HG03460 (cell line): ENCODE measurements at regions not wholly inside any gene's neighbourhood (a gene's known extent, or its start where the extent isn't known, plus 50 kb on each side); places are given as distances from the start of the nearest gene placed in this dataset.
"Not testable (repeated sequence)": the region's sequence is repeated elsewhere in the genome, so short reads cannot be mapped to it uniquely, and the experiment has no call there.

Experiments
- ATAC-seq: cut with Tn5 transposase; IDR thresholded peaks from one replicate; pipeline ENCODE4 v1.9.1; 2021; ENCODE audit not compliant: unreplicated experiment

DNA sequence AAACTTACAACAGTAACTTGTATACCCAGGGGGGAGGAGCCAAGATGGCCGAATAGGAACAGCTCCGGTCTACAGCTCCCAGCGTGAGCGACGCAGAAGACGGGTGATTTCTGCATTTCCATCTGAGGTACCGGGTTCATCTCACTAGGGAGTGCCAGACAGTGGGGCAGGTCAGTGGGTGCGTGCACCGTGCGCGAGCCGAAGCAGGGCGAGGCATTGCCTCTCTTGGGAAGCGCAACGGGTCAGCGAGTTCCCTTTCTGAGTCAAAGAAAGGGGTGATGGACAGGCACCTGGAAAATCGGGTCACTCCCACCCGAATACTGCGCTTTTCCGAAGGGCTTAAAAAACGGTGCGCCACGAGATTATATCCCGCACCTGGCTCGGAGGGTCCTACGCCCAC lies 278.8 kb downstream of the FAM47B start:
- ATAC-seq: not testable (repeated sequence)

DNA sequence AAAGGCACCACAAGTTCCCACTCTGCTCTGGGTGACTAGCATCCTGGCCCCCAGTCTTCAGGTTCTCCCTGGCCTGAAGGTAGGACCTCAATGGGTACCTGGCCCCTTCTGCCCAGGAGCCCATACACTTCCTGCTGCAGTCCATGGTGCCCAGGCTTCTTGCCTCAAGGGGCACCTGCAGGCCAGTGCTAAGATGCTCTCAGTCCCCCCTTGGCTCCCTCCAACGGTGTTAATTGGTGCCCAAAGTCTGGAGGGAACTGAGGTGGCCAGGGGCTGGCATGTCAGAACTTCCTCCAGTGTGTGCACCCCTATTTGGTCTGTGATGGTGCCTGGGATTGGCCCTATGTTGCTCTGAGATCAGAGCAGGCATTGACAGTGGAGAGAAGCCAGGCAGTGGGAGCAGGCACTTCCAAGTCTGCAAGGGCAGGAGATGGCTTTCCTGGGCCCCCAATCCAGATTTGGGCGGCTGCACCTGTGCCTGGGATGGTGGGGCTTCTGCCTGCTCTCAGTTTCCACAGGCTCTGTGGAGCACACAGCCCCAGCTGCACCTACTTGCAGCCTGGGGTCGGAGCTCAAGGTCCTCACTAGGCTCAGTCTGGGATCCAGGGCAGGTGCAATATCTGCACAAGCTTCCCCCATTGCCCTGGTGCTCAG lies 301.6 kb downstream of the FAM47B start:
- ATAC-seq: no peak

DNA sequence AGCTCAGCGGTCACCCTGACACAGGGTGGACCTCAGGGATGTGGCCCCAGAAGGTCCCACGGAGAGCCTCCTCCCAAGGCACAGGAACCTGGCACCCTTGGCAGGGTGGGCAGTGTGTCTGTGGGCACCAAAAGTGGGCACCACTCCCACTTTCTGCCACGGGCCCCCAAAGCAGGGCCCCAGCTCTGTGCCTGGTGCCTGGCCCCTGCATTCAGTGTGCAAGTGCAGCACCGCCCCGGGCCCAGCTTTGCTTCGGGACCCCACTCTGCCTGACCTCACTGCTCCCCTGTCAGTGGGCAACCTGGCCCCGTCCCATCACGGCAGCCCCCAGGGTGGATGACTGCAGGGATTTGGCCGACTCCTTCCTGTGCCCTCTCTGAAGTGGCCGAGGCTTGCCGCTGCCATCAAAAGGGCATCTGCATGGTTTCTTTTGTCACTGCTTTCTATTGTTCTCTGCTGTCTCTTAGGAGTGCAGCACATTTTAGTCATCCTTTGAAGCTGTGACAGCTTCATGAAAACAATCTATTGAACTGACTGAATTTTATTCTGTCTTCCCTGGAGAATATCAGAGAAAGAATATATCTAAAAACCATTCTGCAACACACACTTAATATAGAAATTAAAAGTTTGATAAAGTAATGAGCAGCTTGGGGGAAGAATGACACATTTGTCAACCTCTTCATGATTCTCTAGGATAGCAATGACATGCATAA lies 302.4 kb downstream of the FAM47B start:
- no peak for ATAC-seq

DNA sequence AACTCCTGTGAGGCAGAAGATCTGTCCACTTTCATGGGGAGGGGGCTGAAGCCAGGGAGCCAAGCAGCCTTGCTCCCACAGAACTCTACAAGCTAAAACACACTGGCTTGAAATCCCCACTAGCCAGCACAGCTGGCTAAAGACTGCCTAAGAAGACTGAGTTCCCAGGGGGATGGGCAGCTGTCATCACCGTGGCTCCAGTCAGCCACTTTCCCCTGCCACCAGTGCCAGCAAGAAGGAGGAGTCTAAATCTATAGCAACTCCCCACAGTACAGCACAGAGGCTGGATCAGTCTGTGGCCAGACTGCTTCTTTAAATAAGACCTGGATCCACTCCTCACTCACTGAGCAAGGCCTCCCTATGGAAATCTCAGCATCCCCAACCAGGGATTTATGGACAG lies 308.6 kb downstream of the FAM47B start:
- no peak for ATAC-seq

DNA sequence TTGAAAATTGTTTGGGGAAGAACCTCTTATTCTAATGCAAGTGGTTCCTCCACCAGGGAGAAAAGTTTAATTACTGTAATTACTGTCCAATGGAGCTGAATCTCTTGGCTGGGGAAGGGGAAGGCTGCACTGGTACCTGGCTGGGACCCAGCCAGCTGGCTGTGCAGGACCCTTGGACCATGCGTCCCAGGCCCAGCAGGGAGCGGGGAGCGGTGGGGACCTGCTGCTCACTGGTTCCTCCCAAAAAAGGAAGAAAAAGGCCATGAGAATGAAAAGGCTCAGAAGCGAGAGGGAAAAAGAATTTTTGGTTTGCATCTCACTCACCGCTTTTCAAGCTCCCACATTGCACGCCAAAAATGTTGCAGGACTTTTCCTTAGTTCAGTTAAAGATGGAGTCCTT lies 333.5 kb downstream of the FAM47B start:
- no peak for ATAC-seq

DNA sequence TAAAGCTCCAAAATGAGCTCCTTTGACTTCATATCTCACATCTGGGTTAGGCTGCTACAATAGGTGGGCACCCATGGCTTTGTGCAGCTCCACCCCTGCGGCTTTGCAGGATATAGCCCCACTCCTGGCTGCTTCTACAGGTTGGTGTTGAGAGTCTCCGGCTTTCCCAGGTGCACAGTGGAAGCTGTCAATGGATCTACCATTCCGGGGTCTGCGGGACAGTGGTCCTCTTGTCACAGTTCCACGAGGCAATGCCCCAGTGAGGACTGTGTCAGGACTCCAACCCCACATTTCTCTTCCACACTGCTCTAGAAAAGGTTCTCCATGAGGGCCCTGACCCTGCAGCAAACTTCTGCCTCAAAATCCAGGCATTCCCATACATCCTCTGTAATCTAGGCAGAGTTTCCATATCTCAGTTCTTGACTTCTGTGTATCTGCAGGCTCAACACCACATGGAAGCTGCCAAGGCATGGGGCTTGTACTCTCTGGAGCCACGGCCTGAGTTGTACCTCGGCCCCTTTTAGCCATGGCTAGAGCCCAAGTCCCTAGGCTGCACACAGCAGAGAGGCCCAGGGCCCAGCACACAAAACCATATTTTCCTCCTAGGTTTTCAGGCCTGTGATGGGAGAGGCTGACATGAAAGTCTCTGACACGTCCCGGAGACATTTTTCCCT lies 342.8 kb downstream of the FAM47B start:
- ATAC-seq: no peak

DNA sequence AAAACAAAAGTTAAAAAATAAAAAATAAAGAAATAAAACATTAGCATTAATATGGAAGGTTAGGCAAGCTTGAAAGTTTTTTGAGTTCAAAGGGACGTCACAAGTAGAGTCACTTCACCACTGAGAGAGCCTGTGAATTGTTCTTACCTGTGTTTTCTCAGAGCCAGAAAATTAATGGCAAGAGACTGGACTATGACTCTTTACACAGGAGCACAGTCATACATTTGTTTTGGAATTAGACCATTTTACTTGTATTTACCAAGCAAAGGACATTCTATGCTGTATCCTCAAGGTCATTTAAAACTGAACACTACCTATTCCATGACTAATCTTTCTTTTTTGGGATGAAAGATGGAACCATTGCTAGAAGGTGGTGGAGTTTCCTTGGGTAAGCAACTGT lies 346.1 kb downstream of the FAM47B start:
- ATAC-seq: no peak

DNA sequence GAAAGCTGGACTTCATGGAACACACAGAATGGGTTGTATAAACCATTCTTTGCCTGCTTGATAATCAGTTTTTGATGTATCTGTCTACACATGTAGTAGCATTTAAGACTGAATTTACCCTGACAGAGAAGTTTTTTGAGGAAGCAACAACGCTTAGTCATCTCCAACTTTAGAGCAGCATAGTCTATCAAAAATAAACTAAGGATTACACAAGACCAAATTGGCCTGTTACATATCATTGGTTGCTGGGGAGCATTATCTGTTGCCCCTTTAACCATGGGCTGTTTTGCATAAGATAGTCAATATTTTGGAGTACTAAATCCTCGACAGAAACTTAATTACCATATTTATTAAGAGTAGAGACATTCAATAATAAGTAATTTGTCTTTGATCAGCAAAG lies 347.4 kb downstream of the FAM47B start:
- no peak for ATAC-seq

DNA sequence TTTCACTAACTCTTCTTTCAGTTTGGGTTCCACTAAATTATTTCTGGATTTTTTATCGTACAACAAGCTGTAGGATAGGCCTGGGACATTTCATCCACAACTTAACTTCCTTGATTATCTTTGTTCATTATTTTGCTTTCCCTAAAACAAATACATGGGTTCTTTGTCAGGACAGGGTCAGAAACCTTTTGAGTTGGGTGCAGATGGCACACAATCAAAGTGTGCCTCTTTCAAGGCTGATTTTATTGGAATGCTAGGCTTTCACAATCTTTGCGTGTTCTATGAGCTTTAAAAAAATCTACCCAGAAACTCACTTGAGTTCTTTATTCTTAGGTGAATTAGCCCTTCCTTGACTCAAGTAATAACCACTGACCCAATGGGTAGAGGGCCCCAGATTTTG lies 348.4 kb downstream of the FAM47B start:
- no peak for ATAC-seq

DNA sequence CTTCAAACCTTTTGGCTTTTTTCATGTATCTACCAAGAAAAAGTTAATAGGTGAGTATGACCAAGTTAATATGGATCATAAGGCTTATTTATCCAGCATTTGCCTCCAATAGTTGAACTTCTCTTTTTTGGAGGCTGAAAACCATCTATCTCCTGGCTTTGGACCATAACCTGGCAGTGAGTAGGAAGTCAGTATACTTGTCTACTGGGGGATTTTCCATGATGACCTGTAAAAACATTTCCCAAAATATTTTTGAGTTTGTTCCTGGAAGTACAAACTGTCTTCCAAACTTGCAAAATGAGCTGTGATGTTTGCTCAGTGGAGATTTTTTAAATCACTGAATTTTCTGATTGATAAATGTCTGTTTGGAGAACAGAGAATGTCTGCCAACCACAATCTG lies 349.9 kb downstream of the FAM47B start:
- ATAC-seq: no peak

DNA sequence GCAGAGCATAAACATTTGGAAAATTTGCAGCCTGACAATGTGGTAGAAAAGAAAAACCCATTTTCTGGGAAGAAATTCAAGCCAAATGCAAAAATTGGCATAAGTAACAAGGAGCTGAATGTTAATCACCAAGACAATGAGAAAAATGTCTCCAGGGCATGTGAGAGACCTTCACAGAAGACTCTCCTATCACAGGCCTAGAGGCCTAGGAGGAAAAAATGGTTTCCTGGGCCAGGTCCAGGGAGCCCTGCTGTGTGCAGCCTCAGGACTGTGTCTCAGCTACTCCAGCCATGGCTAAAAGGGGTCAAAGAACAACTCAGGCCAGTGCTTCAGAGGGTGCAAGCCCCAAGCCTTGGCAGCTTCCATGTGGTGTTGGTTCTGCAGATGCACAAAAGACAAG lies 362.4 kb downstream of the FAM47B start:
- not testable (repeated sequence) for ATAC-seq

DNA sequence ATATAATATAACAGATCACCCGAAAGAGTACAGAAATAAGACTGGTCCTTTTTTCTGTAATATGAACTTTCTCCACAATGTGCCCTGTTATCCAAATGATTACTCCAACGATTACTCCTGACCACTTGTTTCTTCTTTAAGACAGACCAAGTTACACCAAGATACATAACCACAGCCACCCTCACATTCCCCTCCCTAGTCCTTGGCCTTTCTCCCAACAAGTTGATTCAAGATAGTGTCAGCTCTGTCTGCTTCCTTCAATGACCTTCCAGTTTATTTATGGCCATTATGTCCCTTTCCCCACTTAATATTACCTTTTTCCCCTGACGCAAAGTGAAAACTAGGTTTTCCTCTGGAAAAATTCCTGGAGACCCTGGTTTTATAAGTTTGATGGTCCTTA lies 397.2 kb downstream of the FAM47B start:
- ATAC-seq: no peak

DNA sequence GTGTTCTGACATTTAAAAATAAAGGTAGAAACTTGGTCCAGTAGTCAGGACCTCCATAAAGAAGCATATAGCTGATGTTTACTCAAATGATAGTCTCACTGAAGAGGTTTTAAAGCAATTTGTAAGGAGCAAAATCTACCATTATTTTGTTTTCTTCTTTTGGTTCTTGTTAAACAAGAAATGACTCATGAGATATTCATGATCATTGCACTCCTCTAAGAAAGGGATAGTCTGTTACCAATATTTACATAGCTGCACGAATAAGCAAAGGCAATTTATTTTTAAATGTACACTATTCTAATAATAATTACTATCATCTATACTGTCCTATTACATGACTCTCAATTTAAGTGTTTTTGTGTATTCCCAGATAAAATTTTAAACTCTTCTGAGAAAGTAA lies 397.9 kb downstream of the FAM47B start:
- no peak for ATAC-seq

DNA sequence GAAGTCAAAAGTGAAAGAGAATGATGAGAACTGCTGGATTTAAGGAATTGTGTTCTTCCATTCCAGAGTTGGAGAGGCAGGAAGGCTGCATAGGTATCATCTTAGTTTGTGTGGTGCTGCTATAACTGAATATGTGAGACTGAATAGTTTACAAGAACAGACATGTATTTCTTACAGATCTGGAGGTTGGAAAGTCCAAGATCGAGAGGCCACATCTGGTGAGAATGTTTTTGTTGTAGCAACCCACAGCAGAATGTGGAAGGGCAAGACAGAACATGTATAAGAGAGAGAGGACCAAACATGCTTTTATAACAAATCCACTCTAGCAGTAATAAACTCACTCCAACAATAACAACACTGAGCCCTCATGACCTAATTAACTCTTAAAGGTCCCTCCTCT lies 408.6 kb downstream of the FAM47B start:
- no peak for ATAC-seq

DNA sequence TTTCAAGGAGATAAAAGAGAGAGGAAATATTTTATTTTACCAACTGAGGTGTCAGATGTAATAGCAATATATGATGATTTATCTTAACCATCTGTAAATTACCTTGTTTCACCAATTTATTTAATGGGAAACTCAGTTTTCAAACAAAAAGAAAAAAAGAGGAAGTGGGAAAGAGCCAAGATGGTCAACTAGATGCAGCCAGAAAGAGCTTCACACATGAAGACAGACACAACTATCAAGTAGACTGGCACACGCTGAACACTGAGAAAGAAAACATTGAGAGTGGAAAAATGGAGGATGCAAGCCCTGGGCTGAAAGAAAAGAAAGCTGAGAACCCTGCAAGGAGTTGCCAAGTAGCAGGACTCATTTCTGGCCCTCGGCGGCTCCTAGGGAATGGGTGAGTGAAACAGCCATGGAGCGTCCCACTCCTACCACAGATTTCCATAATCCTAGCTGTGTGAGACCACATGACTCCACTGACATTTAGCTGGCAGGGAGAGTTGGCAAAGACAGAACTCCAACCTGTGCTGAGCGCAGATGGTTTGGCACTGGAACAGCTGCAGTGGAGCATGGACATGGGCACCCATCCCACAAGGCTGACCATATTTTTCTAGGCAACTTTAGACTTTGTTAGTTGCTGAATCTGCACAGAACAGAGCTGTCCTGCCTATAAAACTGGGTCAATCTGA lies 409.3 kb downstream of the FAM47B start:
- no peak for ATAC-seq

DNA sequence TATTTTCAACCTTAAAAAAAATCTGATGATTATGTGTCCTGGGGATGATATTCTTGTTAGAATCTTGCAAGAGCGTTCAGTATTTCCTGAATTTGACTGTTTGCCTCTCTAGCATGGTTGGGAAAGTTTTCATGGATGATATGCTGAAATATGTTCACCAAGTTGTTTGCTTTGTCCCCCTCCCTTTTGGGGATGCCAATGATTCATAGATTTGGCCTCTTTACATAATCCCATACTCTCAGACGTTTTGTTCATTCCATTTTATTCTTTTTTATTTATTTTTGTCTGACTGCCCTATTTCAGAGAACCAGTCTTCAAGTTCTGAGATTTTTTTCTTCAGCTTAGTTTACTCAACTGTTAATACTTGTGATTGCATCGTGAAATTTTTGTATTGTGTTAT lies 415.1 kb downstream of the FAM47B start:
- ATAC-seq: no peak

DNA sequence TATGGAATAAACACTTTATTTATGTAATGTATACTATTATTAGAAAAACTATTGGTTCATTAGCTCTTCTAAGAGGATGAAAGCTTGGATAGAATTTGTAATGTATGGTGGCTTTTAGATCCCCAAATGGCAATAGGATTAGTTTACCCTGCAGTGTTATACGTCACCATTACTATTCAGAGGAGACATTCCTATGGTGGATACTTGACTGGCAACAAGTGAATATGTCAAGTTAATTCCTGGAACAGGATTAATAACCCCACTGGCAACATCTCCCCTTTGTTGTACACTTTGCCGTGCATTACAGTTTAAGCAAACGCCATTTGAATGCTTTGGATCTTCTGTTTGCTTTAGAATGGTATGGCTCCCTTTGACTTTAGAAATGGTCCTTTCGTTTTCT lies 420.3 kb downstream of the FAM47B start:
- ATAC-seq: no peak

DNA sequence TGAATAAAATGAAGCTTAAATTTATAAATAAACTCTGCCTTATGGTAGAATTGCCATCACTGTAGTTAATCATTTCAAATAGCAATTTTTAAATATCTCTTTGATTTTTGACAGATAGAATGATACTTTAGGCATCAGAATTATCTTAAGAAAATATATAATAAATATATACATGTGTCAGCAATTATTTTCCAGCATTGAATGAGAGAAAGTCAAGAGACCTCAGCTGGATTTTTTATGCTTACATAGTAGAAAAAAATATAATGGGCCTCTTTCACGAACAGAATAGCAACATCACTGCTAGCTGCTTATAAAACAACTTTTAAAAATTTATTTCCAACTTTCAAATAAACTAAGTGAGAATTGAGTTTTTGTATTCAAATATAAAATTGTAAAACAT lies 424.0 kb upstream of the MAGEB16 start:
- no peak for ATAC-seq

DNA sequence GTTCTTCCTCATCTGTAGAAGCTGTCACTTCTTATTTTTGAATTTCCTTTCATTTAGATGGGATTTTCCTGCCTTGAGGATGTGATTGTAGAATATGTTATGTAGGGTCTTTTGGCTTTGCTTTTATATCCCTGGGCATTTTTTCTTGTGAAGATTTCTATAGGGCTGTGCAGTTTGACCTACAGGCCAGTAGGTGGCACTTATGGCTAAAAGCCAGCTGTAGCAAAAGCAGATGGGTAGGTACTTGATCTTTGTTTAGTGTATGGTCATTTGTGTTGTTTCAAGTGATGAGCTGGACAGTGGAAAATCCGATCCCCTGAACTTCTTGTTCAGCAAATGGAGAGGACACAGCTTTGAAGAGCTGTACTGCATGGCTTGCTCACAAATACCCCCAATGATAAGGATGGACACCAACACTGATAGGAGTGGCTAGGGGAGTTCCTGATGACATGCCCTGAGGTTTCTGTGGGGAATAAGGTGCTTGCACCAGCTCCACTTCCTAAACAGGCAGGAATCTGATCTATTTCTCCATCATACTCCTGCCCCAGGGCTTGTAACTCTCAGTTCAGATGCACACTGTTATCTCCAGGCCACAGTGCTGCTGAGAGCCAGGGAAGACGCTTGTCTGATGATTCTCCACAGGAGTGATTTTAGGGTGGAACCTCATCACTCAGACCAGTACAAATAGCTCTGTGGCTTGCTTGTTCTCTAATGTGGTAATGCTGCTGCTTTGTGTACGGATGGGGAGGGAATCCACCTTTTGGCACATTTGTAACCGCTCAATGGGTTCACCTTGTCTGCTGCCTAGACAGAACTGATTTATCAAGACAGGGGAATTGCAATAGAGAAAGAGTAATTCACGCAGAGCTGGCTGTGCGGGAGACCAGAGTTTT lies 417.1 kb upstream of the MAGEB16 start:
- ATAC-seq: peak; percentile 78

DNA sequence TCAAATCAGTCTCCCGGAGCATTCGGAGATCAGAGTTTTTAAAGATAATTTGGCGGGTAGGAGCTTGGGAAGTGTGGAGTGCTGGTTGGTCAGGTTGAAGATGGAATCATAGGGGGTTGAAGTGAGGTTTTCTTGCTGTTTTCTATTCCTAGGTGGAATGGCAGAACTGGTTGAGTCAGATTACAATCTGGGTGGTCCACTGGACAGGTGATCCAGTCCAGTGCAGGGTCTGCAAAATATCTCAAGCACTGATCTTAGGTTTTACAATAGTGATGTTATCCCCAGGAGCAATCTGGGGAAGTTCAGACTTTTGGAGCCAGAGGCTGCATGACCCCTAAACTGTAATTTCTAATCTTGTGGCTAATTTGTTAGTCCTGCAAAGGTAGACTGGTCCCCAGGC lies 416.4 kb upstream of the MAGEB16 start:
- ATAC-seq: not testable (repeated sequence)

DNA sequence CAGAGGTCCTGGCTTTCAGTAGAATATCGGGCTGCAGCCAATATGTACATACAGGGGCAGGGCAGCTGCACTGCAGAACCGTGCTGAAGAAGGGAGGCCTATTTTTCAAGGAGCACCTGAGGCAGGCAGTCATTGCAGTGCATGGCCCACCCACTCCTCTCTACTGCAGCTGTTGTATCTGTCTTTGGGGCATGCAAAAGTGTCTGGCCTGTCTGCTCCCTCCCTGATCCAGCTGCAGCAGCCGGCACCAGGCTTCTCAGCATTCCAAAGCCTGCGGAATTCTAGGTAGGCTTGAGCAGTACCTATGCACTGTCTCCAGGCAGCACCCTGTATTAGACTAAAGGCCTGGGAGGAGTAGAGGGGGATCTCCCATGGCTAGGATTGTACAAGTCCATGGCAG lies 415.2 kb upstream of the MAGEB16 start:
- ATAC-seq: no peak
